ENCODE measurements at regions not wholly inside any gene's neighbourhood (a gene's known extent, or its start where the extent isn't known, plus 50 kb on each side); places are given as distances from the start of the nearest gene placed in this dataset.

GRCh38 chr3:72536206-72536877 lies 311.9 kb downstream of the SHQ1 start:
- Mint-ChIP-seq H3K9me3 (peaks cover 3% of the 10 kb centered on the region; the same call in 1 of the 3 replicates), H3K4me1 (peaks cover 19% of the 10 kb centered on the region), H3K27me3 (ENCODE audit: insufficient read depth, low read depth, poor library complexity) (peaks cover 3% of the 10 kb centered on the region), H3K27ac (no peak overlapping the region), H3K4me3 (no peak overlapping the region), H3K36me3 (ENCODE audit: low read depth) (no peaks in the 10 kb centered on the region)
- no peaks in the 10 kb centered on the region for H3F3A ChIP-seq (replicated peaks; ENCODE audit: low read depth)
- DNase-seq (ENCODE audit: low spot score) (no peak), ATAC-seq (peak; percentile 88)
- H3K79me2 ChIP-seq (replicated peaks; ENCODE audit: insufficient read depth), result no peaks in the 10 kb centered on the region
- H3K4me1 ChIP-seq (ENCODE audit: insufficient read depth), result 0 out of 2 replicates have a peak, but pooled peaks cover 6% of the 10 kb centered on the region
- H3K4me2 ChIP-seq, result no peak overlapping the region
- H4K20me1 ChIP-seq (replicated peaks; ENCODE audit: insufficient read depth), result no peaks in the 10 kb centered on the region
- H3K27ac ChIP-seq (ENCODE audit: low read depth), result no peak overlapping the region
- peak overlapping the region; percentile 9 for H2AFZ ChIP-seq
- no peaks in the 10 kb centered on the region; the same call in 1 of the 2 replicates for H3K9me2 ChIP-seq (ENCODE audit: insufficient read depth)
- H3K4me3 ChIP-seq, result no peak overlapping the region
- no peaks in the 10 kb centered on the region for H3K36me3 ChIP-seq (ENCODE audit: insufficient read depth)
- no peaks in the 10 kb centered on the region for H3K27me3 ChIP-seq (ENCODE audit: insufficient read depth)
- TF ChIP-seq ZNF462 (CRISPR knock-in tag; IDR thresholded peaks at IDR 0.05) (no peak), ZNF331 (CRISPR knock-in tag; IDR thresholded peaks at IDR 0.05; ENCODE audit: low read depth) (no peak), CREB1 (CRISPR knock-in tag; IDR thresholded peaks at IDR 0.05; ENCODE audit: low read depth) (no peak), POLR2AphosphoS5 (IDR thresholded peaks at IDR 0.05; ENCODE audit: low read depth) (no peak), ETS1 (IDR thresholded peaks at IDR 0.05) (no peak), EZH2phosphoT487 (IDR thresholded peaks at IDR 0.05; ENCODE audit: unreplicated experiment) (no peak), JUNB (IDR thresholded peaks at IDR 0.05; ENCODE audit: unreplicated experiment) (no peak), ZNF114 (CRISPR knock-in tag; IDR thresholded peaks at IDR 0.05) (no peak), STAT1 (IDR thresholded peaks at IDR 0.05; ENCODE audit: unreplicated experiment) (no peak), CTCF (conservative IDR thresholded peaks at IDR 0.05; ENCODE audit: low read depth in 2 of 2) (no peak), REST (IDR thresholded peaks at IDR 0.05; ENCODE audit: unreplicated experiment) (no peak), NANOG (IDR thresholded peaks at IDR 0.05; ENCODE audit: borderline replicate concordance) (no peak), EZH2 (IDR thresholded peaks at IDR 0.05; ENCODE audit: low read depth, unreplicated experiment) (no peak)
